NCI-H1694 treated with DMSO at 0.1 percent for 48 hours (cell line): ENCODE measurements at regions not wholly inside any gene's neighbourhood (a gene's known extent, or its start where the extent isn't known, plus 50 kb on each side); places are given as distances from the start of the nearest gene placed in this dataset.
"Not testable (repeated sequence)": the region's sequence is repeated elsewhere in the genome, so short reads cannot be mapped to it uniquely, and the experiment has no call there.

Experiments
- DNase-seq: peaks from one replicate; lab custom pipeline; 2025; lab: John Stamatoyannopoulos, UW

- no peak for DNase-seq
These were observed 88.5 kb upstream of the NFASC start for GRCh38 chr1:204782118-204782700.

- not testable (repeated sequence) for DNase-seq
These were observed 85.6 kb upstream of the NFASC start for GRCh38 chr1:204785023-204785422.

DNA sequence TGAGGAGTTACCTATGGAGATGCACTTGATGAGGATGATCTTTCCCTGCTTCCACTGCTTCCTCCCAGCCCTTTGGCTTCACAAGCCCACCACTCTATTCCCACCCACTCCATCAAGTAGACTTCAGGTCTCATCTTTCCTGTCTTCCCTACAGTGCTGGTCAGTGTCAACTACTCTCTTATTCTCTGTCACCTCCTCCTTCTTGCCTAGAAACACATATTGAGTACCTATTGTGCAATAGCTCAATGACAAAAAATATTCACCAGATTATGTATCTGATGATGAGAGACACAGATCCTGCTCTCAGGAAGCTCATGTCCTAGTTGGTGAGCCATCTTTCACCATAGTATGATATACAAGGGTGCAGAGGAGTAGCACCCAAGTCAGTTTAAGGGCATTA is 82.2 kb upstream of the NFASC start:
- DNase-seq, result no peak

GRCh38 chr1:204791453-204792353 is 79.0 kb upstream of the NFASC start:
- DNase-seq, result peak; percentile 80

DNA sequence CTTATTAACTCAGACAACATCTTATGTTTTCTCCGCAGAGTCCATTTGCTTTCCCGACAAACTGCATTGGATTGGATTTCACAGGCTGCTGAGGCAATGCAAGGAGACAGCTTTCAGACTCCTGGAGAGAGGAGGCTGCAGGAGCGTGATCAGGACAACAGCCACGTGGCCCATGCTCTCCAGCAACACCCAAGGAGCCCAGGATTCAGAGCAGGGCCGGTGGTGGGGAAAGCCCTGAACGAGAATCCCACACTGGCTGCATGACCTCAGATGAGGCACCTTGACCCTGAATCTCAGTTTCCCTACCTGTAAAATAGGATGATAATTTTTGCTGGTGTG is 78.3 kb upstream of the NFASC start:
- DNase-seq, result no peak

DNA sequence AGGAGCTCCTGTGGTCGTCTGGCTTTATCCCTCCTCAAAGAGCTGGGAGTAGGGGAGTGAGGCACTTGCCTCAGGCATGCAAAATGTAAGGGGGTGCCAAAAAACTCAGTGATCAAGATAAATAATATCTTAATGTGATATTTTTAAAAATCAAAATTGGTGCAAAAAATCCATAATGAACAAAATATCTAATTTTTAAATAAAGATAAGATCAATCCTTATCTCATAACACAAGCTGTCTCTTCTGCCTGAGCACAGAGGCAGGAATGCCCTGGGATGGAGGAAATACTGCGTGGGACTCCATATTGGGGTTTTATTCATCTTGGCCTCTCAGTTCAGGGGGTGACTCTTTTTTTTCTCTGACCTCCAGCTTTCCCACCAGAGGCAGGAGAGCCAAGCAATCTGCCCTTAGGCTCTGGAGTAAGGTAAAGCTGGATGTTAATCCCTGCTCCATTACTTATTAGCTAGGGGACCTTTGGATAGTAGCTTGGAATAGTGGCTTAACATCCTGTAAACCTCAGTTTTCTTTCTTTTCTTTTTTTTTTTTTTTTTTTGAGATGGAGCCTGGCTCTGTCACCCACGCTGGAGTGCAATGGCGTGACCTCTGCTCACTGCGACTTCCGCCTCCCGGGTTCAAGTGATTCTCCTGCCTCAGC is 77.3 kb upstream of the NFASC start:
- no peak for DNase-seq

DNA sequence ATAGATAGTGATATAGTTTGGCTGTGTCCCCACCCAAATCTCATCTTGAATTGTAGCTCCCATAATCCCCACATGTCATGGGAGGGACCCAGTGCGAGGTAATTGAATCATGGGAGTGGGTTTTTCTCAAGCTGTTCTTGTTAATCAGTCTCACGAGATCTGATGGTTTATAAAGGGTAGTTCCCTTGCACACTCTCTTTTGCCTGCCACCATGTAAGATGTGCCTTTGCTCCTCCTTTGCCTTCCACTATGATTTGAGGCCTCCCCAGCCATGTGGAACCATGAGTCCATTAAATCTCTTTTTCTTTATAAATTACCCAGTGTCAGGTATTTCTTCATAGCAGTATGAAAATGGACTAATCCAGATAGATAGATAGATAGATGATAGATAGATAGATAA is 73.8 kb upstream of the NFASC start:
- not testable (repeated sequence) for DNase-seq

DNA sequence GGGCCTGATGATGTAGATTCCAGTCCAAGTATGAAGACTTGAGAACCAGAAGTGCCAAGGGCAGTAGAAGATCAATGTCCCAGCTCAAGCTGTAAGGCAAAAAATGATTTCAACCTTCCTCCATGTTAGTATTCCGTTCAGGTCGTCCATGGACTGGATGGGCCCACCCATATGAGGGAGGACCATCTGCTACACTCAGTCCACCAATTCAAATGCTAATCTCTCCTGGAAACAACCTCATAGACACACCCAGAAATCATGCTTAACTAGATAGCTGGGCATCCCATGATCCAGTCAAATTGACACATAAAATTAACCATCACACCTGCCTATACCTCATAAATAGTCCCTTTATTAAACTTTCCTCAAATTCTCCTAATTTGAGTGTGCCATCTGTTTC is 73.3 kb upstream of the NFASC start:
- DNase-seq, result no peak

- DNase-seq, result no peak
These were observed 71.0 kb upstream of the NFASC start for GRCh38 chr1:204799630-204800029.

DNA sequence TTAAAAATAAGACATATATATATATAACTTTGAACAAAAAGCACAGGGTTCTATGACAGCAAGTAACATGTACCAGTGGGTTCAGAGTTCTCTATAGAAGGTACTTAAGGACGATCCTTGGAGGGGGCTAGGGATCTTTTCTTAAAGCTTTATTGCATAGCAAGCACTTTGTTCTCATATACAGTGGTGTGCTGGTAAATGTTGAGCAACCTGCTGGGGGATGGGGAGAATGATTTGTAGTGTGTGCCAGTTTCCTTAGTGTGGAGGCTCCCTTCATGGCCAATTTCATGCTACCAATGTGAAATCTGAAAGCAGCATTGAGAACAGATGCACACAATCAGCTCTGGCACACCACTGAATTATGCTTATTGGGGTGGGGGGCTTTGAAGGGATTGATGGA is 69.5 kb upstream of the NFASC start:
- DNase-seq, result no peak

- DNase-seq, result no peak
These were observed 68.1 kb upstream of the NFASC start for GRCh38 chr1:204802401-204803175.

GRCh38 chr1:204803607-204804006 is 67.1 kb upstream of the NFASC start:
- DNase-seq, result no peak

DNA sequence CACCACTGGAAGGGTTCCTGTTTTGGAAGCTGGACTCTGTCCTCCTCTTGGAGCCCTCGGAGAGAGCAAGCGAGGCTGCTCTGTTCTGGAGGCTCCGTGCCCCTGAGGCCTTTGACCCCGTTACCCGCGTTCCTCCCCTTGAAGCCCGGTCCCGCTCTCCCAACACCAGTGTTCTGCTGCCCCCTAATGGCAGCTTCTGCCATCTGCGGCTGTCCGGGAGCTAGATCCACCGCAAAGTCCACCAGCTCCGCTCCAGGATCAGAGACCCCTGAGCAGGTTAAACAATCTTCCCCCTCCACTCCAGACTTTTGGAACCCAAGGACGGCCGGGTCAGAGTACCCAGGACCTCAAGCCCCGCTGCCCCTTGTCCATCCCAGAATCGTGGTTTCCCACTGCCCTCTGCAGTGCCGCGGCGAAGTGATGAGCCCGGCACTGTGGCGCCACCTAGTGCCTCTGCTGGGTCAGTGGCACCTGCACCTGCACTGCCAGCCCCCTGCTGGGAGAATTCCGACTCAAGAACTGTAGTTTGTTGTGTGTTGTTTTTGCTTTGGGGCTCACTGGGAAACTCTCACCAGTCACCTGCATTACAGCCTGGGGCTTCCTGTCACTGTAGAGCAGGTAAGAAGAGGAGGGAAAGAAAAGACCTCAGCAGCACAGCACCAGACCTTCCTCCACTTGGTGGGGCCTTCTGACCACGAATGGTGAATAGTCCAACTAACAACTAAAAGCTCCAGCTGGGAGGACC is 63.5 kb upstream of the NFASC start:
- DNase-seq, result peak; percentile 86

DNA sequence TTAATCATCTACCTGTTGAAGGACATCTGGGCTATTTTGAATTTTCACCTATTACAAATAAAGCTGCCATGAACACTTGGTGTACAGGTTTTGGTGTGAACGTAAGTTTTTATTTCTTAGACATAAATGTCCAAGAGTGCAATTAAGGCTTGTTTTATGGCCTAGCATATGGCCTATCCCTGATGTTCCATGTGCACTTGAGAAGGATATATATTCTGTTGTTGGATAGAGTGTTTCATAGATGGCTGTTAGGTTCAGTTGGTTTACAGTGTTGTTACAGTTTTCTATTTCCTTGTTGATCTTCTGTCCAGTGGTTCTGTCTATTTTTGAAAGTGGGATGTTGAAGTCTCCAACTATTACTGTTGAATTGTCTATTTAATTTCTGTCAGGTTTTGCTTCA is 61.2 kb upstream of the NFASC start:
- no peak for DNase-seq

DNA sequence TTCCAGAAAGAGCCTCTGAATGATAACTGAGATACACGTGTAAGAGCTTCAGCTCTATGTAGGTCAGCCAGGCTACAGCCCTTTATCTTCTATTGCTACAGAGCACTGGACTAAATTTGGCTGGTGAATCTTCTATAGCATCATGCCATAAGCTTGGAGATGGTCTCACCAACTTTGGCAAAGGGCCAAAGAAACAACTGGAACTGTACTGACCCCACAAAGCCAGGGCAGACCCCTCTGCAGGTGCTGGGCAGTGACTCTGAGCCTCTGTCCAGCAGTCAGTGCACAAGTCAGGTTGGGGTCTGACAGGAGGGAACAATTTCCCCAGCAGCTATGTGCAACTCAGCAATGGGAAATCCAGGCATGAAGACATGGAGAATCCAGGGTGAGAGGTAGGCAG is 57.8 kb upstream of the NFASC start:
- DNase-seq, result no peak

- DNase-seq, result no peak
These were observed 57.1 kb upstream of the NFASC start for GRCh38 chr1:204813522-204813921.

GRCh38 chr1:204814166-204814884 is 56.3 kb upstream of the NFASC start:
- DNase-seq, result no peak

DNA sequence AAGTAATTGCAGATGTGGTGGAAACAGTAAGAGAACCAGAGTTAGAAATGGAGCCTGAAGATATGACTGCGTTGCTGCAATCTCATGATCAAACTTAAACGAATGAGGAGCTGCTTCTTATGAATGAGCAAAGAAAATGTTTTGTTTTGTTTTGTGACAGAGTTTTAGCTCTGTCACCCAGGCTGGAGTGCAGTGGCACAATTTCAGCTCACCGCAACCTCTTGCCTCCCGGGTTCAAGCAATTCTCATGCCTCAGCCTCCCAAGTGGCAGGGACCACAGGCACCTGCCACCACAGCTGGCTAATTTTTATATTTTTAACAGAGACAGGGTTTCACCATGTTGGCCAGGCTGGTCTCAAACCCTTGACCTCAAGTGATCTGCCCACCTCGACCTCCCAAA is 53.3 kb upstream of the NFASC start:
- DNase-seq, result no peak

DNA sequence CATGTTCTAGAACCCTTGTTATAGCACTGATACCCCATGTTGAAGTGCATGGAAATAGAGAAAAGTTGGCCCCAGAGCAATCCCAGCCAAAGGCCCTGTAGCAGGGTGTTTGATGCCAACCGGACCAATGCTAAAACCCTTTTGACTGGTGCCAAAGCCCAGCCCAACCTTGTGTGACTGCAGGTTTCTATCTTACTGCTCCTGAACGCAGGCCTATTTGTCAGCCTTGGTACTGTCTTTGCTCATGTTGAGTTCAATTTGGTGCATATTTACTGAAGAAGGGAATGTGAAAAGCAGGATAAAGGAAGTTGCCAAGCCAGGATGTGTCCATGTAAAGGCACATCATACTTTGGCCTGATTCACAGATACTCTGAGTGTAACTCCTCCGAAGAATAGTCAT is 51.7 kb upstream of the NFASC start:
- DNase-seq, result peak; percentile 10

DNA sequence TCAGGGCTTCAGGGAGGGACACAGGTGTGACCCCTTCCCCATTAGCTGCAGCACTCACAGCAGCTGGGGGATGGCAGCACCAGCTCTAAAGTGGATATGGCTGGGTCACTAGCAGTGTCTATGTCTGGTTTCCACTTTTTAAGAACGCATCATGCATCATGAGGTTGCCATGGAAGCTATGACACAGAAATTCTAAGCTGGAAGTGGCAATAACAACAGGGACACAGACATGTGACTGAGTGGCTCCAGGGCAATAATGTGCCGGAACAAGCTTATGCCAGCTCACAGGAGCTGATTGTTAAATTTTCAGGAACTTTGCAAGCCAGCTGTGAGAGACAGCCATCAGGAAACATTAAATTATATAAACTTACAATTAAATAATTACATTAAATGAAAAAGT is 51.2 kb upstream of the NFASC start:
- DNase-seq, result no peak
